Stimulated activated CD4-positive, alpha-beta T cell treated with anti-CD3 and anti-CD28 coated beads, Interleukin-2, amount 100 ng/mL, for 24 hours (primary cell): ENCODE measurements at regions not wholly inside any gene's neighbourhood (a gene's known extent, or its start where the extent isn't known, plus 50 kb on each side); places are given as distances from the start of the nearest gene placed in this dataset.

Experiments used
- DNase-seq, 2 donors: peaks; one replicate each; pipeline ENCODE4 v3.0.0-alpha.2; 2020

GRCh38 chr4:134465417-134465816 lies 263.8 kb upstream of the PABPC4L start:
- DNase-seq, result no peak

- no peak for DNase-seq
Measured at GRCh38 chr4:134463771-134464170, 262.2 kb upstream of the PABPC4L start.

GRCh38 chr4:134426821-134427220 lies 225.2 kb upstream of the PABPC4L start:
- no peak for DNase-seq

GRCh38 chr4:134425756-134426155 lies 224.2 kb upstream of the PABPC4L start:
- no peak for DNase-seq

GRCh38 chr4:134422776-134423175 lies 221.2 kb upstream of the PABPC4L start:
- no peak for DNase-seq

- no peak for DNase-seq
Measured at GRCh38 chr4:134421734-134422133, 220.1 kb upstream of the PABPC4L start.

GRCh38 chr4:134408897-134409296 lies 207.3 kb upstream of the PABPC4L start:
- no peak for DNase-seq

- DNase-seq, result no peak
Measured at GRCh38 chr4:134401798-134402197, 200.2 kb upstream of the PABPC4L start.

- no peak for DNase-seq
Measured at GRCh38 chr4:134393592-134393991, 192.0 kb upstream of the PABPC4L start.

GRCh38 chr4:134390319-134390718 lies 188.7 kb upstream of the PABPC4L start:
- no peak for DNase-seq

- no peak for DNase-seq
Measured at GRCh38 chr4:134388351-134388750, 186.8 kb upstream of the PABPC4L start.

- no peak for DNase-seq
Measured at GRCh38 chr4:134382478-134383227, 181.1 kb upstream of the PABPC4L start.

- no peak for DNase-seq
Measured at GRCh38 chr4:134375775-134376174, 174.2 kb upstream of the PABPC4L start.

GRCh38 chr4:134365852-134366251 lies 164.3 kb upstream of the PABPC4L start:
- no peak for DNase-seq

GRCh38 chr4:134364928-134365327 lies 163.3 kb upstream of the PABPC4L start:
- DNase-seq, result no peak

GRCh38 chr4:134345244-134345643 lies 143.7 kb upstream of the PABPC4L start:
- DNase-seq, result no peak

- no peak for DNase-seq
Measured at GRCh38 chr4:134343656-134344055, 142.1 kb upstream of the PABPC4L start.

- DNase-seq, result no peak
Measured at GRCh38 chr4:134343081-134343480, 141.5 kb upstream of the PABPC4L start.

- no peak for DNase-seq
Measured at GRCh38 chr4:134337574-134337973, 136.0 kb upstream of the PABPC4L start.

- no peak for DNase-seq
Measured at GRCh38 chr4:134328741-134329140, 127.2 kb upstream of the PABPC4L start.

- DNase-seq, result no peak
Measured at GRCh38 chr4:134327274-134328122, 125.9 kb upstream of the PABPC4L start.

GRCh38 chr4:134326866-134327265 lies 125.3 kb upstream of the PABPC4L start:
- DNase-seq, result no peak

GRCh38 chr4:134324179-134324578 lies 122.6 kb upstream of the PABPC4L start:
- no peak for DNase-seq

- DNase-seq, result no peak
Measured at GRCh38 chr4:134320048-134320447, 118.5 kb upstream of the PABPC4L start.
